HG02973 (cell line): ENCODE measurements at regions not wholly inside any gene's neighbourhood (a gene's known extent, or its start where the extent isn't known, plus 50 kb on each side); places are given as distances from the start of the nearest gene placed in this dataset.

Experiments used
- ATAC-seq: cut with Tn5 transposase; IDR thresholded peaks from one replicate; pipeline ENCODE4 v1.9.1; 2021; ENCODE audit warnings: moderate library complexity; ENCODE audit not compliant: unreplicated experiment

- no peak for ATAC-seq
These were observed 2054.2 kb downstream of the MAT2B start for GRCh38 chr5:165559645-165560044.

DNA sequence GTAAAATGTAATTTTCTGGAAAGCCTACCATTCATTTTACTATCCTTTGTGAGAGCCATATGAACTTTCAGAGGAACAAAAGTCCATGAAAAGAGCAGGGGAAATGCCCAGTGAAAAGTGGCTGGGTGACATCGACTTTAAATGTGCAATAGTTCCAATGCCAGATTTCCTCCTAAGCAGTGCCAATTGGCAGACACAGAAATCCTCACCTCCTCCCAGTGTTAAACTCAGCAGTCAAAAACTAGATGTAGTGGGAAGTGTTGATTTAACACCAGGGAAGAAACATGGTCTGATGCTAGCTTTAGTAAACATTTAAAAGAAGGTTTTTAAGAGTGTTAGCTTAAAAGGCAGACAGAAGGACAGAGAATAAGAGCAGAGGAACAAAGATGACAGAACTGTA is 2055.2 kb downstream of the MAT2B start:
- no peak for ATAC-seq

DNA sequence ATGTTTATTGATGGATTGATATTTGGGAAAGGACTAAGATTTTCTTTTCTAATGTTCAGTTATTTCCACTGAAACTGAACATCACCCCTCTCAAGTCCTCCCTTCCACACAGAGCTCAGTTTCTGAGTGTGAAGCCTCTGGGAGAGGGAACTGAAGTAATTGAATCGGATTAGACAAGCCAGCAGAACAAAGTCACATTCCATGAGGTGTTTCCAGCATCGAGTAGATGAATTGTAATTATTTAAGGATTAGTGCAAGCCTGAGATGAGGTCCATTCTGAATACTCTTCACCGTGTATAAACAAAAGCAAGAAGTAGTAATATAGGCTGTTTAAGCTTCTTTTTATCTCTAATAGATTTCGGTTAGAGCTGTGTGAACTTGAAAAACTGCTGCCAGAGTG is 2060.5 kb downstream of the MAT2B start:
- ATAC-seq = no peak

GRCh38 chr5:165569551-165569950 is 2064.1 kb downstream of the MAT2B start:
- ATAC-seq = no peak

- ATAC-seq = no peak
These were observed 2068.0 kb downstream of the MAT2B start for GRCh38 chr5:165573445-165573844.

- no peak for ATAC-seq
These were observed 2068.7 kb downstream of the MAT2B start for GRCh38 chr5:165574100-165574499.

GRCh38 chr5:165576678-165577275 is 2071.4 kb downstream of the MAT2B start:
- no peak for ATAC-seq

- no peak for ATAC-seq
These were observed 2074.5 kb downstream of the MAT2B start for GRCh38 chr5:165579911-165580310.

GRCh38 chr5:165594693-165595092 is 2089.3 kb downstream of the MAT2B start:
- ATAC-seq = no peak

GRCh38 chr5:165602529-165602928 is 2097.1 kb downstream of the MAT2B start:
- no peak for ATAC-seq

DNA sequence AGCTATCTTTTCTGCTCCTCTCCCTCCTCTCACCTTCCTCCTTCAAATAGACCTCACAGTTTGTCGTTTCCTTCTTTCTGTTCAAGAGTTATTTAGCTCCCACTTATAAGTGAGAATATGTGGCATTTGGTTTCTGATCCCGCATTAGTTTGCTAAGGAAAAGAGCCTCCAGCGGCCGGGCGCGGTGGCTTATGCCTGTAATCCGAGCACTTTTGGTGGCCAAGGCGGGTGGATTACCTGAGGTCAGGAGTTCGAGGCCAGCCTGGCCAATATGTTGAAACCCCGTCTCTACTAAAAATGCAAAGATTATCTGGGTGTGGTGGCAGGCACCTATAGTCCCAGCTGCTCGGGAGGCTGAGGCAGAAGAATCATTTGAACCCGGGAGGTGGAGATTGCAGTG is 2101.6 kb downstream of the MAT2B start:
- ATAC-seq = no peak

DNA sequence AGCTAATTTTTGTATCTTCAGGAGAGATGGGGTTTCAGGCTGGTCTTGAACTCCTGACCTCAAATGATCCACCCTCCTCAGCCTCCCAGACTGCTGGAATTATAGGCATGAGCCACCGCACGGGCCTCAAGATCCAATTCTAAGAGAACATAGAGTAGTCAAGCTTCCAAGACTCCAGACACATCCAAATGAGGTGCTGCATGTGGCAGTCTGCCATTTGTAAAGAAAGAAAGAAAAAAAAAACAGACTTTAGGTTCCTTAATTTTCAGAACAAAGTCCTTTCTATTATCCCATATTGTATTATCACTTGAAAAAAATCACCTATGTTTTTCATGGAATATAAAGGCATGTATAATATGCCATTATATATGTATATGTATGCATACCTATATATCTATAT is 2104.5 kb downstream of the MAT2B start:
- ATAC-seq = no peak

GRCh38 chr5:165616490-165617405 is 2111.3 kb downstream of the MAT2B start:
- no peak for ATAC-seq

- no peak for ATAC-seq
These were observed 2112.1 kb downstream of the MAT2B start for GRCh38 chr5:165617491-165617890.

GRCh38 chr5:165620394-165620793 is 2115.0 kb downstream of the MAT2B start:
- ATAC-seq = no peak

DNA sequence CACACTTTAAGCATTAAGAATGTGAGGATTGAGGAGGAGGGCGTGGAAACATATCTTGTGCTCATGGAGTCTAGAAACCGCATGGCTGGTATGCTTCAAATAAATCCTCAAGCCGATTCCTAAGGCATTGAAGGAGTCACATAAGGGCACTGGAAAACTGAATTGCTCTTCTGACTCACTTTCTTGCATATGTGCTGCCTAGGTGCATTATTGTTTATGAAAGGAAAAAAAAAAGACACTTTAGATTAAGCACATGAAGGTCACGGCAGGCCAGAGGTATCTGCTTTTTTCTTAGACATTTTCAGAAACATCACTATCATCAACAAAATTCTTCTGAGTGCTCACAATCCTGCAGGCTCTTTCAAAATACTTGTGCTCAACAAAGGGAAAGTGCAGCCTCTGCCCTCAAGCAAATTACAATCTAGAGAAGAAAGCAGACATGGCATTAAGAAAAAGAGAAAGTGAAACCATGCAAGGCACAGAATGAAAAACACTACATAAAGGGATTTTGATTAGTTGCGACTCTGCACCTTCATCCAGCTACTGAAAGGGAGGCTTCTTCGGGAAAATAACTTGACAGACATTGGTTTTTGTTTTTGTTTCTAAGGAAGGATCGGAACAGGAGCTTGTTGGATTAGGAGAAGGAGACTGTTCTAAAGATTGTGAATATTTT is 2117.6 kb downstream of the MAT2B start:
- no peak for ATAC-seq

DNA sequence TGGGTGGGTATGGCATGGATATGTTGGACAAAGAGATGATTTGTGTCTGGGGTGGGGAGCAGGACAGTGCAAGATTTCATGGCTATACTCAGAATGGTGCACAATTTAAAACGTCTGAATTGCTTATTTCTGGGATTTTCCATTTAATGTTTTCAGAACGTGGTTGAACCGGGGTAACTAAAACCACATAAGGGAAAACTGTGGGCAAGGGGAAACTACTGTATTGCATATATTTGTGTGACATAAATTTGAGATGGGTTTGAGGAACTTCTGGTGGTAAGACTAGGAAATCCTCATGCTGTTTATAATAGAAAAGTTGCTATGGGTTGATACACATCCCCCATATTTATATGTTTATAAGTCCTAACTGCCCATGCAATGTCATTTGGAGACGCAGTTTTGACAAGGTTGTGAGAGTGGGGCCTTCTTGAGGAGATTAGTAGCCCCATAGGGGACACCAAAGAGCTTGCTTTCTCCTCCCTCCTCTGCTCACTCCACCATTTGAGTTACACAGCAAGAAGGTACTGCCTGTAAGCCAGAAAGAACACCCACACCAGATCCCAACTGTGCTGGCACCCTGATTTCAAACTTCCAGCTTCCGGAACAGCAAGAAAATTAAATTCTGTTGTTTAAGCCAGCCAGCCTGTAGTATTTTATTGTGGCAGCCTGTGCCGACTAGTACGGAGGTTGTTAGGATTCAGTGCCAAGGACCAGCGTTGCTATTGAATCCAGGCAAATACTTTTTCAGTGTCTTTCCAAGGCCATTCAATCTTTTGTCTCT is 2118.9 kb downstream of the MAT2B start:
- no peak for ATAC-seq

- ATAC-seq = no peak
These were observed 2120.7 kb downstream of the MAT2B start for GRCh38 chr5:165626161-165626560.

DNA sequence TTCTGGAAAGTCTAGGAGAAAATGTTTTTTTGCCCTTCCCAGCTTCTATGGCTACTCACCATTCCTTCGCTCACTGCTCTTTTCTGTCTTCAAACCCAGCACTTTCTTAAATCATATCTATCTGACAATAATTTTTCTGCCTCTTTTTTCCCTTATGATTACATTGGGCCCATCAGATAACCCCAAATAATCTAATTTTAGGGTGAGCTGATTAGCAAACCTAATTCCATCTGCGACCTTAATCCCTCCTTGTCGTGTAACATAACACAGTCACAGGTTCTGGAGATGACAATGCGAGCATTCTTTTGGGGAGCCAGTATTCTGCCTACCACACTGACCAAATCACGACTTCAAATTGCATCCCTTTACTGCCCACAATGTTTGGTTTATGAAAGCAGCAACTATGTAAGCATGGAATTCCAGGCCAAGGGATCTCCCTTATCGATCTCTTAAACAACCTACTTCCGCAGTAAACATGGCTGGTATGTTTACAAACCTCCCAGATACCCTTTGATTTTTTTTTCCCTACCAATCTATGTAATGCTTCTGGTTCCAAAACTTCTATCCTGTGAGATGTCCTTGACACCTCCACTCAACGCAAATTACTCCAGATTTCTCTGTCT is 2122.2 kb downstream of the MAT2B start:
- no peak for ATAC-seq

DNA sequence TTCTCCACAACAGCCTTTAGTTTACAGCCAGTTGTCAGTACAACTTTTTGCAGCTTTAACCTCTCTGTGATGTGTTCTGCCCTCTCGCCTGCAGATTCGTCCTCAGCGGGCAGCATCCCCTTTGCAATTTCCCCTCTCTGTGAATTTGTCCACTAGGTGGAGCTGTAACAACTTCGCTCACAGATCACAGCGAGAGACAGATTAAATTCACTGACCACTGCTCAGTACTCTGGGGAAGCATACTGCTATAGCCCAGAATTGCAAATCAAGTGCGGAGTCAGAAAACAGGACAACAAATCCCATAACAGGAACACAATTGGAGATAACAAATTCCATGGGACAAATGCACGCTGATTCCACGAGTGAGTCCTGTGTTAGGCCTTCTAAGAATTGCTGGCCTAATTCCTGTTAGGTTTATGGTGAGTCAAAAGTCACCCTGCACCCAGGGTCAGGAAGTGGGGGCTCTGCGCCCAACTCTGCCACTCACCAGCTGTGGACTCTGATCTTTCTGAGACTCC is 2124.9 kb downstream of the MAT2B start:
- ATAC-seq = no peak
